SJCRH30 (cell line): ENCODE measurements at regions not wholly inside any gene's neighbourhood (a gene's known extent, or its start where the extent isn't known, plus 50 kb on each side); places are given as distances from the start of the nearest gene placed in this dataset.
"Not testable (repeated sequence)": the region's sequence is repeated elsewhere in the genome, so short reads cannot be mapped to it uniquely, and the experiment has no call there.

Source experiments
- DNase-seq, 2 experiments: peaks; one replicate each; pipeline ENCODE4 v3.0.0-alpha.2; 2015 to 2020
- H3K27ac ChIP-seq: fragments of 250-450 bp; sonication (Bioruptor Pico); 2 replicates; pipeline ENCODE4 v1.5.1; 2020; ENCODE audit warnings: mild to moderate bottlenecking, moderate library complexity
- H3K27me3 ChIP-seq: fragments of 250-450 bp; sonication (Bioruptor Pico); 2 replicates; pipeline ENCODE4 v1.5.1; 2020; ENCODE audit warnings: mild to moderate bottlenecking, moderate library complexity
- H3K36me3 ChIP-seq: fragments of 250-450 bp; sonication (Bioruptor Pico); 2 replicates; pipeline ENCODE4 v1.5.1; 2020; ENCODE audit warnings: mild to moderate bottlenecking, moderate library complexity
- H3K4me1 ChIP-seq: fragments of 250-450 bp; sonication (Bioruptor Pico); 2 replicates; pipeline ENCODE4 v1.5.1; 2020; ENCODE audit warnings: mild to moderate bottlenecking, moderate library complexity
- H3K4me3 ChIP-seq: fragments of 250-450 bp; sonication (Bioruptor Pico); 2 replicates; pipeline ENCODE4 v1.5.1; 2020; ENCODE audit warnings: mild to moderate bottlenecking, moderate library complexity
- H3K9me3 ChIP-seq: fragments of 250-450 bp; sonication (Bioruptor Pico); replicated peaks from 2 replicates; pipeline ENCODE4 v1.5.1; 2020; ENCODE audit warnings: mild to moderate bottlenecking, moderate library complexity

- Histone ChIP-seq H3K4me1 (no peaks in the 10 kb centered on the region), H3K36me3 (no peaks in the 10 kb centered on the region), H3K9me3 (no peaks in the 10 kb centered on the region), H3K27ac (no peak overlapping the region), H3K4me3 (no peak overlapping the region), H3K27me3 (no peaks in the 10 kb centered on the region)
- DNase-seq: no peak
Measured at GRCh38 chr7:42575171-42575570, 336.7 kb downstream of the C7orf25 start.

GRCh38 chr7:42574685-42575084 is 337.2 kb downstream of the C7orf25 start:
- H3K36me3 ChIP-seq: no peaks in the 10 kb centered on the region
- no peak overlapping the region for H3K4me3 ChIP-seq
- H3K4me1 ChIP-seq: no peaks in the 10 kb centered on the region
- DNase-seq: peak in 1 of 2 experiments; percentile 13
- no peaks in the 10 kb centered on the region for H3K27me3 ChIP-seq
- H3K9me3 ChIP-seq: no peaks in the 10 kb centered on the region
- H3K27ac ChIP-seq: no peak overlapping the region

- H3K4me1 ChIP-seq: no peaks in the 10 kb centered on the region
- no peak for DNase-seq
- H3K36me3 ChIP-seq: no peaks in the 10 kb centered on the region
- no peak overlapping the region for H3K4me3 ChIP-seq
- no peaks in the 10 kb centered on the region for H3K27me3 ChIP-seq
- no peak overlapping the region for H3K27ac ChIP-seq
- no peaks in the 10 kb centered on the region for H3K9me3 ChIP-seq
Measured at GRCh38 chr7:42573881-42574672, 337.1 kb upstream of the GLI3 start.

- DNase-seq: no peak
- no peaks in the 10 kb centered on the region for H3K4me1 ChIP-seq
- no peaks in the 10 kb centered on the region for H3K36me3 ChIP-seq
- H3K4me3 ChIP-seq: no peak overlapping the region
- no peaks in the 10 kb centered on the region for H3K27me3 ChIP-seq
- H3K9me3 ChIP-seq: no peaks in the 10 kb centered on the region
- H3K27ac ChIP-seq: no peak overlapping the region
Measured at GRCh38 chr7:42572561-42572960, 335.6 kb upstream of the GLI3 start.

GRCh38 chr7:42572056-42572455 is 335.0 kb upstream of the GLI3 start:
- no peak for DNase-seq
- no peak overlapping the region for H3K27ac ChIP-seq
- no peaks in the 10 kb centered on the region for H3K4me1 ChIP-seq
- H3K27me3 ChIP-seq: no peaks in the 10 kb centered on the region
- H3K4me3 ChIP-seq: no peak overlapping the region
- H3K9me3 ChIP-seq: no peaks in the 10 kb centered on the region
- no peaks in the 10 kb centered on the region for H3K36me3 ChIP-seq

GRCh38 chr7:42570944-42571343 is 333.9 kb upstream of the GLI3 start:
- no peak for DNase-seq
- no peak overlapping the region for H3K27ac ChIP-seq
- no peak overlapping the region for H3K4me3 ChIP-seq
- H3K9me3 ChIP-seq: no peaks in the 10 kb centered on the region
- H3K36me3 ChIP-seq: no peaks in the 10 kb centered on the region
- no peaks in the 10 kb centered on the region for H3K27me3 ChIP-seq
- H3K4me1 ChIP-seq: no peaks in the 10 kb centered on the region

- H3K9me3 ChIP-seq: no peaks in the 10 kb centered on the region
- H3K4me1 ChIP-seq: no peaks in the 10 kb centered on the region
- no peak overlapping the region for H3K27ac ChIP-seq
- no peaks in the 10 kb centered on the region for H3K36me3 ChIP-seq
- H3K4me3 ChIP-seq: no peak overlapping the region
- DNase-seq: no peak
- no peaks in the 10 kb centered on the region for H3K27me3 ChIP-seq
Measured at GRCh38 chr7:42567051-42567450, 330.0 kb upstream of the GLI3 start.

GRCh38 chr7:42561797-42562196 is 324.8 kb upstream of the GLI3 start:
- Histone ChIP-seq H3K9me3 (no peaks in the 10 kb centered on the region), H3K27me3 (no peaks in the 10 kb centered on the region), H3K36me3 (no peaks in the 10 kb centered on the region), H3K27ac (no peak overlapping the region), H3K4me1 (no peaks in the 10 kb centered on the region), H3K4me3 (no peak overlapping the region)
- no peak for DNase-seq

- no peaks in the 10 kb centered on the region for H3K36me3 ChIP-seq
- no peak overlapping the region for H3K27ac ChIP-seq
- DNase-seq: no peak
- H3K9me3 ChIP-seq: no peaks in the 10 kb centered on the region
- H3K4me3 ChIP-seq: no peak overlapping the region
- no peaks in the 10 kb centered on the region for H3K27me3 ChIP-seq
- H3K4me1 ChIP-seq: no peaks in the 10 kb centered on the region
Measured at GRCh38 chr7:42560866-42561265, 323.9 kb upstream of the GLI3 start.

GRCh38 chr7:42554932-42555331 is 317.9 kb upstream of the GLI3 start:
- H3K27me3 ChIP-seq, H3K9me3 ChIP-seq, H3K27ac ChIP-seq, H3K4me1 ChIP-seq, H3K4me3 ChIP-seq, DNase-seq, H3K36me3 ChIP-seq: not testable (repeated sequence)

- Histone ChIP-seq H3K27ac (no peak overlapping the region), H3K4me3 (no peak overlapping the region), H3K36me3 (no peaks in the 10 kb centered on the region), H3K9me3 (0 out of 2 replicates have a peak, but pooled peaks cover 5% of the 10 kb centered on the region), H3K4me1 (no peaks in the 10 kb centered on the region), H3K27me3 (no peaks in the 10 kb centered on the region)
- DNase-seq: no peak
Measured at GRCh38 chr7:42552227-42552626, 315.2 kb upstream of the GLI3 start.

- no peaks in the 10 kb centered on the region for H3K36me3 ChIP-seq
- no peak overlapping the region for H3K4me3 ChIP-seq
- no peaks in the 10 kb centered on the region for H3K27me3 ChIP-seq
- no peaks in the 10 kb centered on the region for H3K4me1 ChIP-seq
- DNase-seq: no peak
- 0 out of 2 replicates have a peak, but pooled peaks cover 5% of the 10 kb centered on the region for H3K9me3 ChIP-seq
- no peak overlapping the region for H3K27ac ChIP-seq
Measured at GRCh38 chr7:42550706-42551470, 313.9 kb upstream of the GLI3 start.

- Histone ChIP-seq H3K4me3 (no peak overlapping the region), H3K27me3 (no peaks in the 10 kb centered on the region), H3K9me3 (0 out of 2 replicates have a peak, but pooled peaks cover 9% of the 10 kb centered on the region), H3K36me3 (no peaks in the 10 kb centered on the region), H3K27ac (no peak overlapping the region), H3K4me1 (no peaks in the 10 kb centered on the region)
- DNase-seq: no peak
Measured at GRCh38 chr7:42549866-42550485, 313.0 kb upstream of the GLI3 start.

- DNase-seq: no peak
- no peaks in the 10 kb centered on the region for H3K4me1 ChIP-seq
- H3K27me3 ChIP-seq: no peaks in the 10 kb centered on the region
- H3K4me3 ChIP-seq: no peak overlapping the region
- no peak overlapping the region for H3K27ac ChIP-seq
- H3K9me3 ChIP-seq: 0 out of 2 replicates have a peak, but pooled peaks cover 5% of the 10 kb centered on the region
- H3K36me3 ChIP-seq: no peaks in the 10 kb centered on the region
Measured at GRCh38 chr7:42548816-42549611, 312.0 kb upstream of the GLI3 start.
